ENCODE measurements at regions not wholly inside any gene's neighbourhood (a gene's known extent, or its start where the extent isn't known, plus 50 kb on each side); places are given as distances from the start of the nearest gene placed in this dataset.

- Histone ChIP-seq H3K9me3 (no peaks in the 10 kb centered on the region), H3K36me3 (no peaks in the 10 kb centered on the region), H3K27me3 (no peaks in the 10 kb centered on the region), H3K4me1 (no peaks in the 10 kb centered on the region), H3K27ac (no peak overlapping the region), H3K4me3 (no peak overlapping the region)
- ATAC-seq (no peak), DNase-seq (no peak)
- intact Hi-C loops (cut with DNase I), result loop anchor here in 1 of 2 donors (10.0 kb wide), 1 partner anchor 212 kb away; the partner anchor contains the start of gene PHLDA1
- TF ChIP-seq CTCF (IDR thresholded peaks at IDR 0.05), result no peak
These were observed 209.2 kb downstream of the PHLDA1 start for GRCh38 chr12:75822416-75822815.

DNA sequence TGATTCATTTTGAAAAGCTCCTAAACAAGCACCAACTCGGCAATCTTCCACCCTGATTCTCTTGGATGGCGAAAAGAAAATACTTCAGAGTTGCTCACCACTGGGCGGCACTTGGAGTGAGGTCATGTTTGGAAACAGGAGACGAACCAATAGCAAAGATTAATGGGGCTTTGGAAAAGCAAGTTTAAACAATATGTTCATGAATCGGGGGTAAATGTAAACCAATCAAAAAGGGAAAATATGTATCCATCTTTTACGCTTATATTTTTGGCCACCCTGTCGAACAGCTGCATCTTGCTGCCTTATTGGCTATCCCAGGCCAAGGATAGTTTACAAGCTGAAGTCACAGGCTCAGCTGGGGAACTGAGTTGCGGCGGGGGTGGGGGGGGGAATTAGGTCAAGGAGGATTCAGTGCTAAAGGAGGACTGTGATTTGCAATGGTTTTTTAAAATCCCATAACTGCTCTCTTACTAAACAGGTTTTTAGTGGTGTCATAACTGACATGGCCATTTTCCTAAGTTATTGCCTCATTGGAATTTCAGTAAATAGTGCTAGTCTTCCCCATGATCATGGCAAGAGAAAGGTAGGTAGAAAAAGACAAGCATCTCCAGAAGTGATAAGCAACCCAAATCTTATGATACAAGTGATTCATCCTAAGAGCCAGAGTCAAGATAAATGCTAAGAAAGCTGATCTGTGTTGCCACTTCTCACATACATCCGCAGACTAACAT is 210.6 kb downstream of the PHLDA1 start:
- H3K27me3 ChIP-seq, result no peaks in the 10 kb centered on the region
- no peaks in the 10 kb centered on the region for H3K9me3 ChIP-seq
- TF ChIP-seq CTCF (IDR thresholded peaks at IDR 0.05), result no peak
- H3K4me3 ChIP-seq, result no peak overlapping the region
- DNase-seq, result peak in 2 of 4 donors; percentile 70 to 84
- H3K36me3 ChIP-seq, result no peaks in the 10 kb centered on the region
- no peak overlapping the region for H3K27ac ChIP-seq
- ATAC-seq, result peak; percentile 52
- H3K4me1 ChIP-seq, result no peaks in the 10 kb centered on the region
- intact Hi-C loops (cut with DNase I), result loop anchor here in 1 of 2 donors (10.0 kb wide), 1 partner anchor 214 kb away; the partner anchor contains the start of gene PHLDA1

- H3K27me3 ChIP-seq, result no peaks in the 10 kb centered on the region
- no peak for TF ChIP-seq CTCF (IDR thresholded peaks at IDR 0.05)
- H3K36me3 ChIP-seq, result no peaks in the 10 kb centered on the region
- DNase-seq, result no peak
- ATAC-seq, result no peak
- H3K4me1 ChIP-seq, result no peaks in the 10 kb centered on the region
- no peak overlapping the region for H3K4me3 ChIP-seq
- intact Hi-C loops (cut with DNase I), result loop anchor here in 1 of 2 donors (10.0 kb wide), 1 partner anchor 215 kb away; the partner anchor contains the start of gene PHLDA1
- H3K9me3 ChIP-seq, result no peaks in the 10 kb centered on the region
- no peak overlapping the region for H3K27ac ChIP-seq
These were observed 211.5 kb downstream of the PHLDA1 start for GRCh38 chr12:75820071-75820470.

- Histone ChIP-seq H3K4me3 (no peak overlapping the region), H3K36me3 (no peaks in the 10 kb centered on the region), H3K27ac (no peak overlapping the region), H3K9me3 (no peaks in the 10 kb centered on the region), H3K27me3 (no peaks in the 10 kb centered on the region), H3K4me1 (no peaks in the 10 kb centered on the region)
- ATAC-seq (no peak), DNase-seq (no peak)
- no peak for TF ChIP-seq CTCF (IDR thresholded peaks at IDR 0.05)
- intact Hi-C loops (cut with DNase I), result no loop called here
These were observed 212.1 kb downstream of the PHLDA1 start for GRCh38 chr12:75819512-75819911.

- Histone ChIP-seq H3K9me3 (no peaks in the 10 kb centered on the region), H3K36me3 (no peaks in the 10 kb centered on the region), H3K27ac (no peak overlapping the region), H3K27me3 (no peaks in the 10 kb centered on the region), H3K4me3 (no peak overlapping the region), H3K4me1 (no peaks in the 10 kb centered on the region)
- intact Hi-C loops (cut with DNase I), result no loop called here
- TF ChIP-seq CTCF (IDR thresholded peaks at IDR 0.05), result no peak
- no peak for DNase-seq
- no peak for ATAC-seq
These were observed 212.7 kb downstream of the PHLDA1 start for GRCh38 chr12:75818863-75819262.

Data from left lung (tissue), 4 donors.